Left lung (tissue), 4 donors: ENCODE measurements at regions not wholly inside any gene's neighbourhood (a gene's known extent, or its start where the extent isn't known, plus 50 kb on each side); places are given as distances from the start of the nearest gene placed in this dataset.

Experiments used
- ATAC-seq: fragments of 200-7000 bp; cut with Tn5 transposase; one replicate; pipeline ENCODE4 v1.9.1; 2020; ENCODE audit warnings: moderate library complexity
- DNase-seq, 4 donors: peaks; one replicate each; pipeline ENCODE4 v3.0.0-alpha.2; 2013 to 2020
- H3K27ac ChIP-seq, 2 donors: fragments of 200-600 bp; sonication (generic) in 1 of 2; one replicate each; pipeline versions ENCODE4 v1.5.0 to v1.8.0; 2020 to 2021
- H3K27me3 ChIP-seq, 2 donors: fragments of 200-600 bp; sonication (generic) in 1 of 2; one replicate each; pipeline versions ENCODE4 v1.5.0 to v1.8.0; 2020 to 2021
- H3K36me3 ChIP-seq, 2 donors: fragments of 200-600 bp; sonication (generic) in 1 of 2; one replicate each; pipeline versions ENCODE4 v1.5.0 to v1.8.0; 2020 to 2021
- H3K4me1 ChIP-seq, 2 donors: fragments of 200-600 bp; one replicate each; pipeline ENCODE4 v1.8.0; 2021
- H3K4me3 ChIP-seq, 2 donors: fragments of 200-600 bp; sonication (generic) in 1 of 2; one replicate each; pipeline versions ENCODE4 v1.5.0 to v1.8.0; 2020 to 2021; ENCODE audit warnings: mild to moderate bottlenecking in 1 of 2
- H3K9me3 ChIP-seq, 2 donors: fragments of 200-600 bp; sonication (generic) in 1 of 2; one replicate each; pipeline versions ENCODE4 v1.5.0 to v1.8.0; 2020 to 2021
- CTCF ChIP-seq, 2 donors: fragments of 200-600 bp; sonication (generic) in 1 of 2; IDR thresholded peaks; one replicate each; pipeline versions ENCODE4 v1.5.0 to v1.8.0; 2021; ENCODE audit warnings: antibody characterized with exemption in 2 of 2
- intact Hi-C, 2 donors: fragments of 100-400 bp; cut with DNase I; formaldehyde crosslinking; loops; one replicate each; pipeline versions ENCODE4 v1.11.2 to v1.14.2; 2022
- donor health status: DM: no; HTN: yes; CAD: no.
- donor health status: DM: no; HTN: no; CAD: no.

GRCh38 chr1:72419229-72419628 lies 136.9 kb upstream of the NEGR1 start:
- TF ChIP-seq CTCF (IDR thresholded peaks at IDR 0.05): no peak
- peak in 1 of 4 donors; percentile 40 for DNase-seq

GRCh38 chr1:72412286-72412685 lies 129.9 kb upstream of the NEGR1 start:
- Histone ChIP-seq H3K4me1 (no peaks in the 10 kb centered on the region), H3K36me3 (no peaks in the 10 kb centered on the region), H3K27ac (no peak overlapping the region), H3K9me3 (peaks cover 0 to 3% of the 10 kb centered on the region in 2 donors), H3K27me3 (no peaks in the 10 kb centered on the region), H3K4me3 (no peak overlapping the region)
- no peak for TF ChIP-seq CTCF (IDR thresholded peaks at IDR 0.05)
- DNase-seq: no peak
- ATAC-seq: no peak
- intact Hi-C loops: no loop called here

More at GRCh38 chr1:72419229-72419628, 136.9 kb upstream of the NEGR1 start:
- intact Hi-C loops: no loop called here
- H3K27me3 ChIP-seq: no peaks in the 10 kb centered on the region
- no peak overlapping the region for H3K27ac ChIP-seq
- peaks cover 0 to 8% of the 10 kb centered on the region in 2 donors for H3K9me3 ChIP-seq
- H3K36me3 ChIP-seq: no peaks in the 10 kb centered on the region
- no peak overlapping the region for H3K4me3 ChIP-seq
- H3K4me1 ChIP-seq: no peaks in the 10 kb centered on the region
- ATAC-seq: no peak

- no peaks in the 10 kb centered on the region for H3K36me3 ChIP-seq
- DNase-seq (no peak), ATAC-seq (no peak)
- H3K27ac ChIP-seq: no peak overlapping the region
- H3K9me3 ChIP-seq: no peaks in the 10 kb centered on the region
- TF ChIP-seq CTCF (IDR thresholded peaks at IDR 0.05): no peak
- no peak overlapping the region for H3K4me3 ChIP-seq
- intact Hi-C loops: no loop called here
- no peaks in the 10 kb centered on the region for H3K27me3 ChIP-seq
- H3K4me1 ChIP-seq: no peaks in the 10 kb centered on the region
These were observed 117.5 kb upstream of the NEGR1 start for GRCh38 chr1:72399807-72400206.

GRCh38 chr1:72397786-72398185 lies 115.4 kb upstream of the NEGR1 start:
- no peak for TF ChIP-seq CTCF (IDR thresholded peaks at IDR 0.05)
- Histone ChIP-seq H3K27me3 (no peaks in the 10 kb centered on the region), H3K9me3 (no peaks in the 10 kb centered on the region), H3K27ac (no peak overlapping the region), H3K36me3 (no peaks in the 10 kb centered on the region), H3K4me1 (no peaks in the 10 kb centered on the region), H3K4me3 (no peak overlapping the region)
- DNase-seq (peak in 2 of 4 donors; percentile 2 to 13), ATAC-seq (peak; percentile 26)
- intact Hi-C loops: no loop called here

- Histone ChIP-seq H3K27me3 (no peaks in the 10 kb centered on the region), H3K9me3 (no peaks in the 10 kb centered on the region), H3K4me1 (no peaks in the 10 kb centered on the region), H3K27ac (no peak overlapping the region), H3K4me3 (no peak overlapping the region), H3K36me3 (no peaks in the 10 kb centered on the region)
- DNase-seq (no peak), ATAC-seq (no peak)
- no peak for TF ChIP-seq CTCF (IDR thresholded peaks at IDR 0.05)
- intact Hi-C loops: no loop called here
These were observed 112.1 kb upstream of the NEGR1 start for GRCh38 chr1:72394457-72394856.
